SK-N-SH treated with all-trans-retinoic acid at 6 μM for 48 hours (cell line): ENCODE measurements at regions not wholly inside any gene's neighbourhood (a gene's known extent, or its start where the extent isn't known, plus 50 kb on each side); places are given as distances from the start of the nearest gene placed in this dataset.

Experiments used
- ATAC-seq: fragments of 200-7000 bp; cut with Tn5 transposase; 3 replicates; pipeline ENCODE4 v1.9.1; 2020; ENCODE audit warnings: mild to moderate bottlenecking, moderate library complexity
- ESRRG ChIP-seq: fragments of 250-450 bp; sonication (Bioruptor Pico); IDR thresholded peaks from 2 replicates; pipeline ENCODE4 v1.6.1; 2021; ENCODE audit warnings: mild to moderate bottlenecking
- ISL1 ChIP-seq: fragments of 250-450 bp; sonication (Bioruptor Pico); IDR thresholded peaks from 2 replicates; pipeline ENCODE4 v2.1.2; 2022; ENCODE audit warnings: mild to moderate bottlenecking, moderate library complexity
- OSR1 ChIP-seq: fragments of 250-450 bp; sonication (Bioruptor Pico); IDR thresholded peaks from 2 replicates; pipeline ENCODE4 v1.8.0; 2022; ENCODE audit warnings: moderate library complexity, mild to moderate bottlenecking, inconsistent platforms
- PPARA ChIP-seq: fragments of 250-450 bp; sonication (Bioruptor Pico); IDR thresholded peaks from 2 replicates; pipeline ENCODE4 v1.5.0; 2020; ENCODE audit warnings: mild to moderate bottlenecking, borderline replicate concordance
- RARB ChIP-seq: fragments of 250-450 bp; sonication (Bioruptor Pico); IDR thresholded peaks from 2 replicates; pipeline ENCODE4 v1.8.0; 2021; ENCODE audit warnings: mild to moderate bottlenecking, moderate library complexity
- SNAI2 ChIP-seq: fragments of 250-450 bp; sonication (Bioruptor Pico); IDR thresholded peaks from 2 replicates; pipeline ENCODE4 v1.5.0; 2020; ENCODE audit warnings: mild to moderate bottlenecking, moderate library complexity
- TCF4 ChIP-seq: fragments of 250-450 bp; sonication (Bioruptor Pico); IDR thresholded peaks from 2 replicates; pipeline ENCODE4 v1.8.0; 2021; ENCODE audit warnings: mild to moderate bottlenecking, moderate library complexity, borderline replicate concordance
- TOX ChIP-seq: fragments of 250-450 bp; sonication (Bioruptor Pico); IDR thresholded peaks from 2 replicates; pipeline ENCODE4 v1.8.0; 2021; ENCODE audit warnings: mild to moderate bottlenecking, moderate library complexity, borderline replicate concordance
- ZC3H10 ChIP-seq: fragments of 250-450 bp; sonication (Bioruptor Pico); IDR thresholded peaks from 2 replicates; pipeline ENCODE4 v1.5.1; 2021; ENCODE audit warnings: mild to moderate bottlenecking, moderate library complexity
- ZFP3 ChIP-seq: fragments of 250-450 bp; sonication (Bioruptor Pico); IDR thresholded peaks from 2 replicates; pipeline ENCODE4 v1.5.0; 2020; ENCODE audit warnings: mild to moderate bottlenecking, moderate library complexity
- ZFP30 ChIP-seq: fragments of 450-650 bp; formaldehyde crosslinking; IDR thresholded peaks from 2 replicates; pipeline ENCODE4 v1.5.0; 2022; ENCODE audit warnings: mild to moderate bottlenecking, moderate library complexity
- ZNF8 ChIP-seq: fragments of 450-650 bp; formaldehyde crosslinking; IDR thresholded peaks from 2 replicates; pipeline ENCODE4 v1.5.0; 2020; ENCODE audit warnings: mild to moderate bottlenecking, moderate library complexity
- TF ChIP-seq, protein P1 (sequence below): fragments of 250-450 bp; sonication (Bioruptor Pico); IDR thresholded peaks from 2 replicates; pipeline ENCODE4 v1.8.0; 2021; ENCODE audit warnings: low read depth, mild to moderate bottlenecking, moderate library complexity, borderline replicate concordance
- TF ChIP-seq, protein P2 (sequence below): fragments of 250-450 bp; sonication (Bioruptor Pico); IDR thresholded peaks from 2 replicates; pipeline ENCODE4 v1.8.0; 2020; ENCODE audit warnings: mild to moderate bottlenecking, moderate library complexity, borderline replicate concordance
- TF ChIP-seq, protein P3 (sequence below): fragments of 250-450 bp; sonication (Bioruptor Pico); IDR thresholded peaks from 2 replicates; pipeline ENCODE4 v1.5.1; 2021; ENCODE audit warnings: mild to moderate bottlenecking, moderate library complexity
- TF ChIP-seq, protein P4 (sequence below): fragments of 250-450 bp; sonication (Bioruptor Pico); IDR thresholded peaks from 2 replicates; pipeline ENCODE4 v1.5.0; 2020; ENCODE audit warnings: mild to moderate bottlenecking, moderate library complexity

DNA sequence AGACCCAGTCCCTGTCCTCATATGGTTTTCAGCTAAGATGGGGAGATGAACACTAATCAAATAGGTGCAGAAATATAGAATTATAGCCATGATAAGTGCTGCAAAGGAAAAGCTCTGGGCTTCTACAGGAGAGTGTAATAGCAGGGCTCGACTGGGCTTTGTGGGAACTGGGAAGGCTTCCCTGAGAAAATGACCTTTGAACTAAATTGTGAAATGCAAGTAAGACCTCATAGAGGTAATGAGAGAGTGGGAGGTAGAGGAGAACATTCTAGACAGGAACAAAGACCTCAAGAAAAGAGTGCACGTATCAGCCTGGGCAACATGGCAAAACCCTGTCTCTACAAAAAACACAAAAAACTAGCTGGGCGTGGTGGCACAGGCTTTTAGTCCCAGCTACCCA lies 231.6 kb downstream of the ABHD5 start:
- ATAC-seq, result no peak
- TF ChIP-seq, protein P1, sequence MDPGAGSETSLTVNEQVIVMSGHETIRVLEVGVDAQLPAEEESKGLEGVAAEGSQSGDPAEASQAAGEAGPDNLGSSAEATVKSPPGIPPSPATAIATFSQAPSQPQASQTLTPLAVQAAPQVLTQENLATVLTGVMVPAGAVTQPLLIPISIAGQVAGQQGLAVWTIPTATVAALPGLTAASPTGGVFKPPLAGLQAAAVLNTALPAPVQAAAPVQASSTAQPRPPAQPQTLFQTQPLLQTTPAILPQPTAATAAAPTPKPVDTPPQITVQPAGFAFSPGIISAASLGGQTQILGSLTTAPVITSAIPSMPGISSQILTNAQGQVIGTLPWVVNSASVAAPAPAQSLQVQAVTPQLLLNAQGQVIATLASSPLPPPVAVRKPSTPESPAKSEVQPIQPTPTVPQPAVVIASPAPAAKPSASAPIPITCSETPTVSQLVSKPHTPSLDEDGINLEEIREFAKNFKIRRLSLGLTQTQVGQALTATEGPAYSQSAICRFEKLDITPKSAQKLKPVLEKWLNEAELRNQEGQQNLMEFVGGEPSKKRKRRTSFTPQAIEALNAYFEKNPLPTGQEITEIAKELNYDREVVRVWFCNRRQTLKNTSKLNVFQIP (CRISPR knock-in tag), result no peak
- TF ChIP-seq TCF4 (CRISPR knock-in tag) (no peak), ZC3H10 (CRISPR knock-in tag) (no peak), ZFP30 (CRISPR knock-in tag) (no peak)
- TF ChIP-seq, protein P2, sequence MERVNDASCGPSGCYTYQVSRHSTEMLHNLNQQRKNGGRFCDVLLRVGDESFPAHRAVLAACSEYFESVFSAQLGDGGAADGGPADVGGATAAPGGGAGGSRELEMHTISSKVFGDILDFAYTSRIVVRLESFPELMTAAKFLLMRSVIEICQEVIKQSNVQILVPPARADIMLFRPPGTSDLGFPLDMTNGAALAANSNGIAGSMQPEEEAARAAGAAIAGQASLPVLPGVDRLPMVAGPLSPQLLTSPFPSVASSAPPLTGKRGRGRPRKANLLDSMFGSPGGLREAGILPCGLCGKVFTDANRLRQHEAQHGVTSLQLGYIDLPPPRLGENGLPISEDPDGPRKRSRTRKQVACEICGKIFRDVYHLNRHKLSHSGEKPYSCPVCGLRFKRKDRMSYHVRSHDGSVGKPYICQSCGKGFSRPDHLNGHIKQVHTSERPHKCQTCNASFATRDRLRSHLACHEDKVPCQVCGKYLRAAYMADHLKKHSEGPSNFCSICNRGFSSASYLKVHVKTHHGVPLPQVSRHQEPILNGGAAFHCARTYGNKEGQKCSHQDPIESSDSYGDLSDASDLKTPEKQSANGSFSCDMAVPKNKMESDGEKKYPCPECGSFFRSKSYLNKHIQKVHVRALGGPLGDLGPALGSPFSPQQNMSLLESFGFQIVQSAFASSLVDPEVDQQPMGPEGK, result no peak
- TF ChIP-seq, protein P3, sequence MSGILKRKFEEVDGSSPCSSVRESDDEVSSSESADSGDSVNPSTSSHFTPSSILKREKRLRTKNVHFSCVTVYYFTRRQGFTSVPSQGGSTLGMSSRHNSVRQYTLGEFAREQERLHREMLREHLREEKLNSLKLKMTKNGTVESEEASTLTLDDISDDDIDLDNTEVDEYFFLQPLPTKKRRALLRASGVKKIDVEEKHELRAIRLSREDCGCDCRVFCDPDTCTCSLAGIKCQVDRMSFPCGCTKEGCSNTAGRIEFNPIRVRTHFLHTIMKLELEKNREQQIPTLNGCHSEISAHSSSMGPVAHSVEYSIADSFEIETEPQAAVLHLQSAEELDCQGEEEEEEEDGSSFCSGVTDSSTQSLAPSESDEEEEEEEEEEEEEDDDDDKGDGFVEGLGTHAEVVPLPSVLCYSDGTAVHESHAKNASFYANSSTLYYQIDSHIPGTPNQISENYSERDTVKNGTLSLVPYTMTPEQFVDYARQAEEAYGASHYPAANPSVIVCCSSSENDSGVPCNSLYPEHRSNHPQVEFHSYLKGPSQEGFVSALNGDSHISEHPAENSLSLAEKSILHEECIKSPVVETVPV, result no peak

DNA sequence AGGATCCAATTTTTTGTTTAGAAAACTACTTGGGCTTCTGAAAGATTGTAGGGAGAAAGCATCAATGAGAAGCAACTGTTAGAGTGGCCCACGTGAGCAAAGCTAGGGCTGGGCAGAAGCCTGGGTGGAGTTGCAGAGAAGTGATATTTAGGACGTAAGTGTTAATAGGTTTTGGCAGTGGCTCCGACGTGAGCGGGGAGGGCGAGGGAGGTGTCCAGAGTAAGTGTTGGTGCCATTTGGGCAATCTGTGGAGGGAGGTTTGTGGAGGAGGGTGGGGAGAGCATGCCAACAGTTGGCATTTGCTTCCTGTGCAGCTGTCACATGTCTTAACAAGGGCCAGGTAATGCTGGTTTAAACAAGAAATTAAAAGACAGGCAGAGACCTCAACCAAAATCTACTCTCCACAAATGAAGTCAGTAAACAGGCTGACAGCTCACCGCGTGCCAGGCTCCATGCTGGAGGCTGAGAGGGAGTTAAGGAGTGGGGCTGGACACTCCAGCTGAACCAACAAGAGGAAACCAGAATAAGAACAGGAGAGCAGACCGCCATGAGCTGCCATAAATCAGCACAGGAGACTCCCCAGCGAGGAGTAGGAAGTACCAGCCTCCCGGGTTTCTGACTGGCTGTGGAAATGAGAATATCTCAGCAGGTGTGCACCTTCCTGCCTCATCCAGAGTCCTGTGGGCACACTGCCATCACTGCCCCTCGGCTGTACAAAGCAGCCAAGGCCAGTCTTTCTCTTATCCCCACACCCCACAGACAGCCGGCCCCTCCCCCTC lies 232.6 kb downstream of the ABHD5 start:
- ATAC-seq, result no peak
- TF ChIP-seq ESRRG, result no peak
- TF ChIP-seq OSR1 (CRISPR knock-in tag), result no peak
- TF ChIP-seq, protein P1 (CRISPR knock-in tag), result no peak

DNA sequence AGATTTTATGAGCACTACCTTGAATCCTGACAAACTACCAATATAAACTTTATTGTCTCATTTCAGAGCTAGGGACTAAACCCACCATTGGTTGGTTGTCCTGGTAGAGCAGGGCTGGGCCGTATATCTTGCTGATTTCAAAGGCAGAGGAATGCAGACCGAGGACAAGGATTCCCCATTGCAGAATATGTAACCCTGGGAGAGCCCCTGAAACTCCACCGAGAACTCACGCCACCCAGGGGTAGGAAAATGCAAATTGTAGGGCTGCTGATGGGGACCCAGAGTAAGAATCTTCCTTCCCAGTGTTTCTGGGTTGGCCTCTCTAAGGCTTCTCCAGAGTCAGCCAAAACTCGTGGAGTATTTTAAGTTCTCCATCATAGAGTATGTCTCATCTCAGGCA lies 235.3 kb downstream of the ABHD5 start:
- TF ChIP-seq RARB (CRISPR knock-in tag) (no peak), SNAI2 (no peak), TOX (no peak), ISL1 (no peak), ZNF8 (CRISPR knock-in tag) (no peak), ZFP3 (CRISPR knock-in tag) (no peak), PPARA (CRISPR knock-in tag) (no peak)
- TF ChIP-seq, protein P3, result no peak
- TF ChIP-seq, protein P2, result no peak
- TF ChIP-seq, protein P4, sequence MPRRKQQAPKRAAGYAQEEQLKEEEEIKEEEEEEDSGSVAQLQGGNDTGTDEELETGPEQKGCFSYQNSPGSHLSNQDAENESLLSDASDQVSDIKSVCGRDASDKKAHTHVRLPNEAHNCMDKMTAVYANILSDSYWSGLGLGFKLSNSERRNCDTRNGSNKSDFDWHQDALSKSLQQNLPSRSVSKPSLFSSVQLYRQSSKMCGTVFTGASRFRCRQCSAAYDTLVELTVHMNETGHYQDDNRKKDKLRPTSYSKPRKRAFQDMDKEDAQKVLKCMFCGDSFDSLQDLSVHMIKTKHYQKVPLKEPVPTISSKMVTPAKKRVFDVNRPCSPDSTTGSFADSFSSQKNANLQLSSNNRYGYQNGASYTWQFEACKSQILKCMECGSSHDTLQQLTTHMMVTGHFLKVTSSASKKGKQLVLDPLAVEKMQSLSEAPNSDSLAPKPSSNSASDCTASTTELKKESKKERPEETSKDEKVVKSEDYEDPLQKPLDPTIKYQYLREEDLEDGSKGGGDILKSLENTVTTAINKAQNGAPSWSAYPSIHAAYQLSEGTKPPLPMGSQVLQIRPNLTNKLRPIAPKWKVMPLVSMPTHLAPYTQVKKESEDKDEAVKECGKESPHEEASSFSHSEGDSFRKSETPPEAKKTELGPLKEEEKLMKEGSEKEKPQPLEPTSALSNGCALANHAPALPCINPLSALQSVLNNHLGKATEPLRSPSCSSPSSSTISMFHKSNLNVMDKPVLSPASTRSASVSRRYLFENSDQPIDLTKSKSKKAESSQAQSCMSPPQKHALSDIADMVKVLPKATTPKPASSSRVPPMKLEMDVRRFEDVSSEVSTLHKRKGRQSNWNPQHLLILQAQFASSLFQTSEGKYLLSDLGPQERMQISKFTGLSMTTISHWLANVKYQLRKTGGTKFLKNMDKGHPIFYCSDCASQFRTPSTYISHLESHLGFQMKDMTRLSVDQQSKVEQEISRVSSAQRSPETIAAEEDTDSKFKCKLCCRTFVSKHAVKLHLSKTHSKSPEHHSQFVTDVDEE, result no peak
- TF ChIP-seq, protein P1 (CRISPR knock-in tag), result no peak
- ATAC-seq, result no peak
